Breast epithelium (tissue), 4 donors: ENCODE measurements at regions not wholly inside any gene's neighbourhood (a gene's known extent, or its start where the extent isn't known, plus 50 kb on each side); places are given as distances from the start of the nearest gene placed in this dataset.

Experiments used
- DNase-seq, 2 donors: peaks; one replicate each; pipeline ENCODE4 v3.0.0-alpha.2; 2019; ENCODE audit warnings: low spot score in 2 of 2
- H3K27ac ChIP-seq, 2 donors: fragments of 200-600 bp; sonication (generic) in 1 of 2; one replicate each; pipeline ENCODE4 v1.5.1; 2016 to 2019; ENCODE audit warnings: mild to moderate bottlenecking in 1 of 2
- H3K27me3 ChIP-seq, 2 donors: fragments of 200-600 bp; sonication (generic) in 1 of 2; one replicate each; pipeline versions ENCODE4 v1.5.1 to v1.6.0; 2017 to 2019; ENCODE audit warnings: control low read depth in 1 of 2, mild to moderate bottlenecking in 1 of 2
- H3K36me3 ChIP-seq: fragments of 200-600 bp; one replicate; pipeline ENCODE4 v1.5.1; 2019
- H3K4me1 ChIP-seq, 2 donors: fragments of 200-600 bp; sonication (generic); one replicate each; pipeline ENCODE4 v1.5.1; 2016 to 2019; ENCODE audit warnings: control low read depth in 1 of 2
- H3K4me3 ChIP-seq, 3 donors: fragments of 200-600 bp; sonication (generic); 1 replicate in 2 of 3; 2 replicates in 1 of 3; pipeline ENCODE4 v1.5.1; 2016 to 2019; ENCODE audit warnings: mild to moderate bottlenecking in 3 of 3, moderate library complexity in 2 of 3
- H3K9me3 ChIP-seq, 2 donors: fragments of 200-600 bp; sonication (generic) in 1 of 2; one replicate each; pipeline ENCODE4 v1.5.1; 2016 to 2019; ENCODE audit warnings: control low read depth in 1 of 2
- POLR2A ChIP-seq: fragments of 450-650 bp; IDR thresholded peaks from one replicate; pipeline ENCODE4 v1.6.1; 2016; ENCODE audit warnings: antibody characterized with exemption, mild to moderate bottlenecking, moderate library complexity
- POLR2AphosphoS5 ChIP-seq, 3 donors: sonication (generic); formaldehyde crosslinking; IDR thresholded peaks; one replicate each; pipeline ENCODE4 v1.6.1; 2017; ENCODE audit warnings: antibody characterized with exemption in 3 of 3
- intact Hi-C: fragments of 100-400 bp; cut with DNase I; formaldehyde crosslinking; loops from one replicate; pipeline ENCODE4 v1.15.1; 2023; ENCODE audit warnings: low total_unique reads
- TF ChIP-seq, protein P1 (sequence below), 3 donors: fragments of 450-650 bp; IDR thresholded peaks; one replicate each; pipeline ENCODE4 v1.5.1; 2016 to 2017; ENCODE audit warnings: antibody characterized with exemption in 3 of 3, mild to moderate bottlenecking in 3 of 3, moderate library complexity in 3 of 3

DNA sequence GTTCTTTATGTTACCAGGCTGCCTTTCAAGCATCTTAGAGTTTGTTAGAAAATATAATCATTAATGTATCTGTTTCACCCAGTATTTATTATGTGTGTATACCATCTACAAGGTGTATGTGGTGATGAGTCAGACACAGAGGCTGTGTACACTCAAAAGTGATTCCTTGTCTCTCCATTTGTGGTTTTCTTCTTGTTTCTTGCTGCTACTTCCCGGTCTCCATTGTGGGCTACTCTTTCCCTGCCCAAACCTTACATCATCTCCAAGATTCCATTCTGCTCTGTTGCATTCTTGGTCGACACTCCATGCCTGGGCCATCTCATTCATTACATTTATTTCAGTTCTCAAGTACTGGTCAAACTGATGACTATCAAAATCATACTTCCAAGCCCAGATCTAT, 182.2 kb upstream of the STXBP5 start:
- Histone ChIP-seq H3K4me1 (no peaks in the 10 kb centered on the region), H3K4me3 (no peak overlapping the region), H3K27ac (no peak overlapping the region), H3K27me3 (no peaks in the 10 kb centered on the region), H3K36me3 (no peaks in the 10 kb centered on the region), H3K9me3 (no peaks in the 10 kb centered on the region)
- intact Hi-C loops = loop anchor here (5.0 kb wide), 1 partner anchor 1290 kb away; no protein-coding TSS in a partner anchor
- no peak for DNase-seq
- TF ChIP-seq POLR2A (no peak), POLR2AphosphoS5 (IDR thresholded peaks at IDR 0.05) (no peak)
- TF ChIP-seq, protein P1, sequence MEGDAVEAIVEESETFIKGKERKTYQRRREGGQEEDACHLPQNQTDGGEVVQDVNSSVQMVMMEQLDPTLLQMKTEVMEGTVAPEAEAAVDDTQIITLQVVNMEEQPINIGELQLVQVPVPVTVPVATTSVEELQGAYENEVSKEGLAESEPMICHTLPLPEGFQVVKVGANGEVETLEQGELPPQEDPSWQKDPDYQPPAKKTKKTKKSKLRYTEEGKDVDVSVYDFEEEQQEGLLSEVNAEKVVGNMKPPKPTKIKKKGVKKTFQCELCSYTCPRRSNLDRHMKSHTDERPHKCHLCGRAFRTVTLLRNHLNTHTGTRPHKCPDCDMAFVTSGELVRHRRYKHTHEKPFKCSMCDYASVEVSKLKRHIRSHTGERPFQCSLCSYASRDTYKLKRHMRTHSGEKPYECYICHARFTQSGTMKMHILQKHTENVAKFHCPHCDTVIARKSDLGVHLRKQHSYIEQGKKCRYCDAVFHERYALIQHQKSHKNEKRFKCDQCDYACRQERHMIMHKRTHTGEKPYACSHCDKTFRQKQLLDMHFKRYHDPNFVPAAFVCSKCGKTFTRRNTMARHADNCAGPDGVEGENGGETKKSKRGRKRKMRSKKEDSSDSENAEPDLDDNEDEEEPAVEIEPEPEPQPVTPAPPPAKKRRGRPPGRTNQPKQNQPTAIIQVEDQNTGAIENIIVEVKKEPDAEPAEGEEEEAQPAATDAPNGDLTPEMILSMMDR (IDR thresholded peaks at IDR 0.05) = no peak

- TF ChIP-seq POLR2AphosphoS5 (IDR thresholded peaks at IDR 0.05) (no peak), POLR2A (no peak)
- TF ChIP-seq, protein P1 (IDR thresholded peaks at IDR 0.05) = no peak
- no peak overlapping the region for H3K27ac ChIP-seq
- intact Hi-C loops = loop anchor here (5.0 kb wide), 1 partner anchor 1289 kb away; no protein-coding TSS in a partner anchor
These were observed 181.1 kb upstream of the STXBP5 start for GRCh38 chr6:147023148-147023547.

GRCh38 chr6:147023581-147023980, 180.6 kb upstream of the STXBP5 start:
- Histone ChIP-seq H3K4me1 (no peaks in the 10 kb centered on the region), H3K4me3 (no peak overlapping the region), H3K36me3 (no peaks in the 10 kb centered on the region), H3K27ac (no peak overlapping the region), H3K27me3 (no peaks in the 10 kb centered on the region), H3K9me3 (no peaks in the 10 kb centered on the region)
- TF ChIP-seq POLR2A (no peak), POLR2AphosphoS5 (IDR thresholded peaks at IDR 0.05) (no peak)
- TF ChIP-seq, protein P1 (IDR thresholded peaks at IDR 0.05) = no peak
- intact Hi-C loops = loop anchor here (5.0 kb wide), 1 partner anchor 1289 kb away; no protein-coding TSS in a partner anchor
- no peak for DNase-seq

More at GRCh38 chr6:147023148-147023547, 181.1 kb upstream of the STXBP5 start:
- Histone ChIP-seq H3K4me3 (no peak overlapping the region), H3K4me1 (no peaks in the 10 kb centered on the region), H3K27me3 (no peaks in the 10 kb centered on the region), H3K36me3 (no peaks in the 10 kb centered on the region), H3K9me3 (no peaks in the 10 kb centered on the region)
- DNase-seq = no peak

GRCh38 chr6:147029923-147030322, 174.3 kb upstream of the STXBP5 start:
- Histone ChIP-seq H3K27ac (no peak overlapping the region), H3K36me3 (no peaks in the 10 kb centered on the region)
- no peak for DNase-seq

DNA sequence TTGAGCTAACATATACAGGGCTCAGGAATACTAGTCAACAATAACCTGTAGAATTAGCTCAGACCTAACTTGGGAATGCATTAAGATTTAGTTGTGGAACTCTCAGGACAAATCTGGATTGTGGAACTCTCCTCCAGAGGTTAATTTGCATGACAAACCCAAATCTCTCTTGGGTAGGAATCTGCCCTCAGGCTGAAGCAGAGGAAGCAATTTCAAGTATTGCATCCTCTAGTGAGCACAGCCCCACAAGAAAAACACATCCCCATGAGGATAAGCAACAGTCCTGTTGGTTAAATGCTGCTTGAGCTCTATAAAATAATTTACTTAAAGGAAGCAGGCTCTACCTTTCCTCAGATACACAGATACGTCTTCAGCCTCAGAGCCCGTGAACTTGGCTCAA, 170.9 kb upstream of the STXBP5 start:
- DNase-seq = no peak
- no peaks in the 10 kb centered on the region for H3K36me3 ChIP-seq
- no peaks in the 10 kb centered on the region for H3K9me3 ChIP-seq
- intact Hi-C loops = no loop called here
- H3K4me3 ChIP-seq = no peak overlapping the region
- TF ChIP-seq POLR2A (no peak), POLR2AphosphoS5 (IDR thresholded peaks at IDR 0.05) (no peak)
- TF ChIP-seq, protein P1 (IDR thresholded peaks at IDR 0.05) = no peak
- H3K27me3 ChIP-seq = no peaks in the 10 kb centered on the region
- no peaks in the 10 kb centered on the region for H3K4me1 ChIP-seq
- H3K27ac ChIP-seq = no peak overlapping the region

More at GRCh38 chr6:147029923-147030322, 174.3 kb upstream of the STXBP5 start:
- intact Hi-C loops = no loop called here
- H3K4me3 ChIP-seq = no peak overlapping the region
- no peaks in the 10 kb centered on the region for H3K9me3 ChIP-seq
- no peaks in the 10 kb centered on the region for H3K27me3 ChIP-seq
- H3K4me1 ChIP-seq = no peaks in the 10 kb centered on the region
- TF ChIP-seq, protein P1 (IDR thresholded peaks at IDR 0.05) = no peak
- TF ChIP-seq POLR2AphosphoS5 (IDR thresholded peaks at IDR 0.05) (no peak), POLR2A (no peak)
